Transverse colon (tissue), 4 donors: ENCODE measurements at regions not wholly inside any gene's neighbourhood (a gene's known extent, or its start where the extent isn't known, plus 50 kb on each side); places are given as distances from the start of the nearest gene placed in this dataset.

Experiments used
- DNase-seq: peaks from one replicate; pipeline ENCODE4 v3.0.0-alpha.2; 2019
- H3K27ac ChIP-seq, 4 donors: fragments of 200-600 bp; sonication (generic); 2 replicates each; pipeline ENCODE4 v1.5.1; 2016 to 2018; ENCODE audit warnings: inconsistent platforms in 4 of 4
- H3K27me3 ChIP-seq: fragments of 200-600 bp; sonication (generic); 2 replicates; pipeline ENCODE4 v1.5.1; 2017; ENCODE audit warnings: inconsistent platforms
- H3K36me3 ChIP-seq, 4 donors: fragments of 200-600 bp; sonication (generic); 2 replicates each; pipeline ENCODE4 v1.5.1; 2017 to 2019; ENCODE audit warnings: inconsistent platforms in 4 of 4
- H3K4me1 ChIP-seq, 4 donors: fragments of 200-600 bp; sonication (generic); 2 replicates each; pipeline ENCODE4 v1.5.1; 2017 to 2020; ENCODE audit warnings: inconsistent platforms in 4 of 4
- H3K4me3 ChIP-seq, 4 donors: fragments of 200-600 bp; sonication (generic); 1 replicate in 1 of 4; 2 replicates in 3 of 4; pipeline versions ENCODE4 v1.5.1 to v1.6.1; 2017 to 2019; ENCODE audit warnings: inconsistent platforms in 4 of 4
- H3K9me3 ChIP-seq, 2 donors: fragments of 200-600 bp; sonication (generic); 2 replicates each; pipeline ENCODE4 v1.5.1; 2017 to 2019; ENCODE audit warnings: inconsistent platforms in 2 of 2
- EP300 ChIP-seq: sonication (generic); formaldehyde crosslinking; IDR thresholded peaks from one replicate; pipeline ENCODE4 v1.6.1; 2017; ENCODE audit warnings: antibody characterized with exemption, low read depth
- POLR2A ChIP-seq: fragments of 450-650 bp; IDR thresholded peaks from one replicate; pipeline ENCODE4 v1.6.1; 2016; ENCODE audit warnings: antibody characterized with exemption, mild to moderate bottlenecking, moderate library complexity
- POLR2AphosphoS5 ChIP-seq, 3 donors: sonication (generic); formaldehyde crosslinking; IDR thresholded peaks; one replicate each; pipeline ENCODE4 v1.6.1; 2016; ENCODE audit warnings: antibody characterized with exemption in 3 of 3
- WGBS, 2 donors: methylation state at CpG; one replicate each; pipeline ENCODE4 v1.1.5; 2018; ENCODE audit warnings: low coverage in 1 of 2; 5-methylcytosine and 5-hydroxymethylcytosine counted together
- in situ Hi-C, 4 donors: fragments of 200-750 bp; cut with MboI; loops; one replicate each; pipeline versions ENCODE4 v1.15.0 to v1.15.1; 2017; ENCODE audit warnings: low sequenced_read_pairs in 3 of 4, low pct_ligation_motif_present in 1 of 4, low pct_unique_long_range_greater_than_20kb in 1 of 4
- intact Hi-C: fragments of 100-400 bp; cut with DNase I; formaldehyde crosslinking; loops from one replicate; pipeline ENCODE4 v1.15.1; 2023; ENCODE audit warnings: low total_unique reads
- TF ChIP-seq, protein P1 (sequence below), 5 experiments: fragments of 200-600 bp in 3 of 5; fragments of 450-650 bp in 2 of 5; sonication (generic) in 3 of 5; IDR thresholded peaks; 1 replicate in 2 of 5; 2 replicates in 3 of 5; pipeline ENCODE4 v1.5.1; 2016 to 2017; ENCODE audit warnings: antibody characterized with exemption in 5 of 5, inconsistent platforms in 3 of 5, mild to moderate bottlenecking in 2 of 5, moderate library complexity in 1 of 5

DNA sequence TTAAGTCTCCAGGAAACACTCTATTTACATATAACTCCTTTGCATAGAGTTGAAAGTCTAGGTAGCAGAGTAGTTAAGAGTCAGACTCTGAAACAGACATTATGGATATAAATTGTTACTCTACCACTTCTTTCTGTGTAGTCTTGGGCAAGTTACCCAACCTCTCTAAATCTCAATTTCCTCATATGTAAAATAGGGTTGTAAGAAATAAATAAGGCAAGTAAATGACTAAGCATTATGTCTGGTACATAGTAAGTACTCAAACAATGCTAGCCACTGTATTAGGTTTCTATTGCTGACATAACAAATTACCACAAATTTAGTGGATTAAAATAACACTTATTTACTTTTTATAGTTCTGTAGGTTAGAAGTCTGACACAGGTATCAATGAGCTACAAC lies 394.1 kb downstream of the PRDM5 start:
- TF ChIP-seq POLR2A: no peak
- no peak for TF ChIP-seq POLR2AphosphoS5 (IDR thresholded peaks at IDR 0.05)
- TF ChIP-seq, protein P1, sequence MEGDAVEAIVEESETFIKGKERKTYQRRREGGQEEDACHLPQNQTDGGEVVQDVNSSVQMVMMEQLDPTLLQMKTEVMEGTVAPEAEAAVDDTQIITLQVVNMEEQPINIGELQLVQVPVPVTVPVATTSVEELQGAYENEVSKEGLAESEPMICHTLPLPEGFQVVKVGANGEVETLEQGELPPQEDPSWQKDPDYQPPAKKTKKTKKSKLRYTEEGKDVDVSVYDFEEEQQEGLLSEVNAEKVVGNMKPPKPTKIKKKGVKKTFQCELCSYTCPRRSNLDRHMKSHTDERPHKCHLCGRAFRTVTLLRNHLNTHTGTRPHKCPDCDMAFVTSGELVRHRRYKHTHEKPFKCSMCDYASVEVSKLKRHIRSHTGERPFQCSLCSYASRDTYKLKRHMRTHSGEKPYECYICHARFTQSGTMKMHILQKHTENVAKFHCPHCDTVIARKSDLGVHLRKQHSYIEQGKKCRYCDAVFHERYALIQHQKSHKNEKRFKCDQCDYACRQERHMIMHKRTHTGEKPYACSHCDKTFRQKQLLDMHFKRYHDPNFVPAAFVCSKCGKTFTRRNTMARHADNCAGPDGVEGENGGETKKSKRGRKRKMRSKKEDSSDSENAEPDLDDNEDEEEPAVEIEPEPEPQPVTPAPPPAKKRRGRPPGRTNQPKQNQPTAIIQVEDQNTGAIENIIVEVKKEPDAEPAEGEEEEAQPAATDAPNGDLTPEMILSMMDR (IDR thresholded peaks at IDR 0.05): no peak
- no peak for TF ChIP-seq EP300
- DNase-seq: no peak
- Histone ChIP-seq H3K9me3 (no peaks in the 10 kb centered on the region), H3K27me3 (no peaks in the 10 kb centered on the region), H3K27ac (no peak overlapping the region), H3K4me1 (no peaks in the 10 kb centered on the region), H3K36me3 (no peaks in the 10 kb centered on the region), H3K4me3 (no peak overlapping the region)
- in situ Hi-C loops (no loop called here), intact Hi-C loops (no loop called here)

DNA sequence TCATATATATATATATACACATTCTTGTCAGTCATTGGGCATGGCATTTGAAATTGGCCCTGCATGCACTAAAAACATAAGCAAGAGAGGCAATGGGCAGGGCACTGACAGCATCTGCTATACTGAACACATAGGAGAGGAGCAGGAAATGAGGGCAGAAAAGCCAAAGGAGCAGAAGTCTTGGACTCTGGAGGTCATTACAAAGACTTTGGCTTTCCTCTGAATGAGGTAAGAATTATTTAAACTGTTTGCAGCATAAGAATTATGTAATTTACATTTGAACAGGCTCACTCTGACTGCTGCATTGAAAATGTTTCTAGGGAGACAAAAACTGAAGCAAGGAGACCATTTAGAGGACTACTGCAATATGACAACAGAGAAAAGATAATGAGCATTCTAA lies 396.5 kb downstream of the PRDM5 start:
- DNase-seq: no peak
- no peaks in the 10 kb centered on the region for H3K27me3 ChIP-seq
- no peaks in the 10 kb centered on the region for H3K36me3 ChIP-seq
- intact Hi-C loops: no loop called here
- in situ Hi-C loops: no loop called here
- TF ChIP-seq POLR2AphosphoS5 (IDR thresholded peaks at IDR 0.05) (no peak), POLR2A (no peak), EP300 (no peak)
- TF ChIP-seq, protein P1 (IDR thresholded peaks at IDR 0.05): no peak
- H3K4me3 ChIP-seq: no peak overlapping the region
- H3K9me3 ChIP-seq: no peaks in the 10 kb centered on the region
- H3K27ac ChIP-seq: no peak overlapping the region
- no peaks in the 10 kb centered on the region for H3K4me1 ChIP-seq

DNA sequence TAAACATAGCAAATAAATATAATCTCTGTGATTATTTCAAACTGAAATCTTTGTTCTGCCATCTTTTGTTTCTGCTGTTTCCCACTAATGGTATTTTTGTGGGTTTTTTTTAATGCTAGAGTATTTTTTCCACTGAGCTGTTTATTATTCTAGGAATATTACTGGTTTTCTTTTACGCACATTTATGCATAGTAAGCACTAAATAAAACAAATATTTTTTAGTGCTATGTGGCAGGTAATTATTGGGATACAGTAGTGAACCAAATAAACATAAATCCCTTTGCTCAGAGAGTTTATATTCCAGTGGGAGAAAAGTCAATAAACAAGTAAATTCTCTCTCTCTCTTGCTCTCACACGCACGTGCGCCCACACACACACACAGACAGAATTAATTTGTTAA lies 397.4 kb downstream of the PRDM5 start:
- no peaks in the 10 kb centered on the region for H3K27me3 ChIP-seq
- no peaks in the 10 kb centered on the region for H3K4me1 ChIP-seq
- no peaks in the 10 kb centered on the region for H3K36me3 ChIP-seq
- 81 to 90% methylated on average over 4 of the region's 4 CpGs for WGBS, 2 donors
- in situ Hi-C loops (no loop called here), intact Hi-C loops (no loop called here)
- H3K4me3 ChIP-seq: no peak overlapping the region
- TF ChIP-seq, protein P1 (IDR thresholded peaks at IDR 0.05): no peak
- TF ChIP-seq POLR2AphosphoS5 (IDR thresholded peaks at IDR 0.05) (no peak), EP300 (no peak), POLR2A (no peak)
- DNase-seq: no peak
- no peak overlapping the region for H3K27ac ChIP-seq
- H3K9me3 ChIP-seq: peaks cover 0 to 3% of the 10 kb centered on the region in 2 donors

DNA sequence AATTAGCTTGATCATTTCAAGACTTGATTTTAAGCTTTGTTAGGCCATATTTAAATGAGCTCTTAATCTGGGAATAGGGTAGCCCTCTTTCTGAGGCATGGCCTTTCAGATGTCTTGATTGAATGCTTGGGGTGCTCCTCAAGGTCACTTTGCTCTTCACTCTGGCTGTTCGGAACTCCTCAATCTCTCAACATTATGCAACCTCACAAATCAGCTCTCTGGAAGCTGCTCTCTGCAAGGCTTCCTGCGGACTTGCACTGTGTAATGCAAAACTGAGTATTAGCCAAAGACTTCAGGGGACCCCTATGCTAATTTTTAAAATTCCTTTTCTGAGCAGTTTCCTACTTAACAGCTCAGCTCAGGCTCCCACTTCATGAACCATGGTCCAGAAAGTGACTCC lies 398.3 kb downstream of the PRDM5 start:
- Histone ChIP-seq H3K36me3 (no peaks in the 10 kb centered on the region), H3K27me3 (no peaks in the 10 kb centered on the region), H3K27ac (no peak overlapping the region), H3K4me1 (no peaks in the 10 kb centered on the region), H3K9me3 (peaks cover 0 to 3% of the 10 kb centered on the region in 2 donors), H3K4me3 (no peak overlapping the region)
- no peak for DNase-seq
- WGBS, 2 donors: 85 to 100% methylated on average over 2 of the region's 2 CpGs
- TF ChIP-seq POLR2AphosphoS5 (IDR thresholded peaks at IDR 0.05) (no peak), EP300 (no peak), POLR2A (no peak)
- TF ChIP-seq, protein P1 (IDR thresholded peaks at IDR 0.05): no peak
- intact Hi-C loops: no loop called here
- in situ Hi-C loops: no loop called here
